ENCODE measurements at regions not wholly inside any gene's neighbourhood (a gene's known extent, or its start where the extent isn't known, plus 50 kb on each side); places are given as distances from the start of the nearest gene placed in this dataset.

DNA sequence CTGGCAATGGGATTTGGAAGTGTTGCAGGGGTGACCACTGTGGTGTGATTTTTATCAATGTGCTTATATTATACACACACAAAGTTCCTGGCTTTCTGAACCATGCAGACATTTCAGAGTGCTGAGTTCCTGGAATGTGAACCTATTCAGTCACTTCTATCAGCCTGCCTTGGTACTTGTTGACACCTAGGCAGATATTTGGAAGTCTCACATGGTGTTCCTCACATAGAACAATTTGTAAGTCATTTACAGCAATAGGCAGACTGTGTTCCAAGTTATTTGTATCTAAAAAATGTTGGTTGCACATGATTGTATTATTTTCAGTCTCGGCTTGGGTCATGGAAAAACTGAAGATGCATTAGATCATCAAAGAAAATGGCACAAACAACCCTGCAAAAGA lies 182.2 kb downstream of the SREK1 start:
- TF ChIP-seq, protein P1, sequence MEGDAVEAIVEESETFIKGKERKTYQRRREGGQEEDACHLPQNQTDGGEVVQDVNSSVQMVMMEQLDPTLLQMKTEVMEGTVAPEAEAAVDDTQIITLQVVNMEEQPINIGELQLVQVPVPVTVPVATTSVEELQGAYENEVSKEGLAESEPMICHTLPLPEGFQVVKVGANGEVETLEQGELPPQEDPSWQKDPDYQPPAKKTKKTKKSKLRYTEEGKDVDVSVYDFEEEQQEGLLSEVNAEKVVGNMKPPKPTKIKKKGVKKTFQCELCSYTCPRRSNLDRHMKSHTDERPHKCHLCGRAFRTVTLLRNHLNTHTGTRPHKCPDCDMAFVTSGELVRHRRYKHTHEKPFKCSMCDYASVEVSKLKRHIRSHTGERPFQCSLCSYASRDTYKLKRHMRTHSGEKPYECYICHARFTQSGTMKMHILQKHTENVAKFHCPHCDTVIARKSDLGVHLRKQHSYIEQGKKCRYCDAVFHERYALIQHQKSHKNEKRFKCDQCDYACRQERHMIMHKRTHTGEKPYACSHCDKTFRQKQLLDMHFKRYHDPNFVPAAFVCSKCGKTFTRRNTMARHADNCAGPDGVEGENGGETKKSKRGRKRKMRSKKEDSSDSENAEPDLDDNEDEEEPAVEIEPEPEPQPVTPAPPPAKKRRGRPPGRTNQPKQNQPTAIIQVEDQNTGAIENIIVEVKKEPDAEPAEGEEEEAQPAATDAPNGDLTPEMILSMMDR (IDR thresholded peaks at IDR 0.05 in 2 of 3, conservative IDR thresholded peaks at IDR 0.05 in 1 of 3; ENCODE audit: borderline replicate concordance in 1 of 3, insufficient read depth in 1 of 3, low read depth in 2 of 3, low read length in 2 of 3): no peak
- TF ChIP-seq TCF7L2 (IDR thresholded peaks at IDR 0.05; ENCODE audit: borderline replicate concordance, extremely low read depth, insufficient read depth, insufficient read length) (no peak), RAD21 (IDR thresholded peaks at IDR 0.05; ENCODE audit: low read depth) (no peak), CBX3 (IDR thresholded peaks at IDR 0.05; ENCODE audit: low read depth) (no peak), EZH2phosphoT487 (IDR thresholded peaks at IDR 0.05; ENCODE audit: borderline replicate concordance) (no peak), FOSL1 (IDR thresholded peaks at IDR 0.05; ENCODE audit: low read depth) (no peak), EGR1 (IDR thresholded peaks at IDR 0.05; ENCODE audit: low read depth) (no peak), SIN3A (IDR thresholded peaks at IDR 0.05; ENCODE audit: low read depth) (no peak)
- TF ChIP-seq, protein P2, sequence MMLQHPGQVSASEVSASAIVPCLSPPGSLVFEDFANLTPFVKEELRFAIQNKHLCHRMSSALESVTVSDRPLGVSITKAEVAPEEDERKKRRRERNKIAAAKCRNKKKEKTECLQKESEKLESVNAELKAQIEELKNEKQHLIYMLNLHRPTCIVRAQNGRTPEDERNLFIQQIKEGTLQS (IDR thresholded peaks at IDR 0.05): no peak
- TF ChIP-seq, protein P3, sequence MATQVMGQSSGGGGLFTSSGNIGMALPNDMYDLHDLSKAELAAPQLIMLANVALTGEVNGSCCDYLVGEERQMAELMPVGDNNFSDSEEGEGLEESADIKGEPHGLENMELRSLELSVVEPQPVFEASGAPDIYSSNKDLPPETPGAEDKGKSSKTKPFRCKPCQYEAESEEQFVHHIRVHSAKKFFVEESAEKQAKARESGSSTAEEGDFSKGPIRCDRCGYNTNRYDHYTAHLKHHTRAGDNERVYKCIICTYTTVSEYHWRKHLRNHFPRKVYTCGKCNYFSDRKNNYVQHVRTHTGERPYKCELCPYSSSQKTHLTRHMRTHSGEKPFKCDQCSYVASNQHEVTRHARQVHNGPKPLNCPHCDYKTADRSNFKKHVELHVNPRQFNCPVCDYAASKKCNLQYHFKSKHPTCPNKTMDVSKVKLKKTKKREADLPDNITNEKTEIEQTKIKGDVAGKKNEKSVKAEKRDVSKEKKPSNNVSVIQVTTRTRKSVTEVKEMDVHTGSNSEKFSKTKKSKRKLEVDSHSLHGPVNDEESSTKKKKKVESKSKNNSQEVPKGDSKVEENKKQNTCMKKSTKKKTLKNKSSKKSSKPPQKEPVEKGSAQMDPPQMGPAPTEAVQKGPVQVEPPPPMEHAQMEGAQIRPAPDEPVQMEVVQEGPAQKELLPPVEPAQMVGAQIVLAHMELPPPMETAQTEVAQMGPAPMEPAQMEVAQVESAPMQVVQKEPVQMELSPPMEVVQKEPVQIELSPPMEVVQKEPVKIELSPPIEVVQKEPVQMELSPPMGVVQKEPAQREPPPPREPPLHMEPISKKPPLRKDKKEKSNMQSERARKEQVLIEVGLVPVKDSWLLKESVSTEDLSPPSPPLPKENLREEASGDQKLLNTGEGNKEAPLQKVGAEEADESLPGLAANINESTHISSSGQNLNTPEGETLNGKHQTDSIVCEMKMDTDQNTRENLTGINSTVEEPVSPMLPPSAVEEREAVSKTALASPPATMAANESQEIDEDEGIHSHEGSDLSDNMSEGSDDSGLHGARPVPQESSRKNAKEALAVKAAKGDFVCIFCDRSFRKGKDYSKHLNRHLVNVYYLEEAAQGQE (IDR thresholded peaks at IDR 0.05; ENCODE audit: low read depth): no peak
- TF ChIP-seq, protein P4, sequence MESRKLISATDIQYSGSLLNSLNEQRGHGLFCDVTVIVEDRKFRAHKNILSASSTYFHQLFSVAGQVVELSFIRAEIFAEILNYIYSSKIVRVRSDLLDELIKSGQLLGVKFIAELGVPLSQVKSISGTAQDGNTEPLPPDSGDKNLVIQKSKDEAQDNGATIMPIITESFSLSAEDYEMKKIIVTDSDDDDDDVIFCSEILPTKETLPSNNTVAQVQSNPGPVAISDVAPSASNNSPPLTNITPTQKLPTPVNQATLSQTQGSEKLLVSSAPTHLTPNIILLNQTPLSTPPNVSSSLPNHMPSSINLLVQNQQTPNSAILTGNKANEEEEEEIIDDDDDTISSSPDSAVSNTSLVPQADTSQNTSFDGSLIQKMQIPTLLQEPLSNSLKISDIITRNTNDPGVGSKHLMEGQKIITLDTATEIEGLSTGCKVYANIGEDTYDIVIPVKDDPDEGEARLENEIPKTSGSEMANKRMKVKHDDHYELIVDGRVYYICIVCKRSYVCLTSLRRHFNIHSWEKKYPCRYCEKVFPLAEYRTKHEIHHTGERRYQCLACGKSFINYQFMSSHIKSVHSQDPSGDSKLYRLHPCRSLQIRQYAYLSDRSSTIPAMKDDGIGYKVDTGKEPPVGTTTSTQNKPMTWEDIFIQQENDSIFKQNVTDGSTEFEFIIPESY (IDR thresholded peaks at IDR 0.05; ENCODE audit: extremely low read depth, insufficient replicate concordance, low read length): no peak
- H3K27me3 ChIP-seq (ENCODE audit: insufficient read depth, low read length): peaks cover 23% of the 10 kb centered on the region
- ChIA-PET CTCF (interaction anchor here (3.0 kb wide), 1 partner anchor 20 kb away, joined by 12 read pairs; no protein-coding TSS in a partner anchor), POLR2A (no interaction called here), RAD21 (ENCODE audit: low non-redundant PET in 1 of 2, low total read pairs in 2 of 2, uncharacterized antibody in 2 of 2, unreplicated experiment in 2 of 2) (no interaction called here)
- no peak overlapping the region for H3K9ac ChIP-seq (ENCODE audit: low read length)
- H3K4me1 ChIP-seq (ENCODE audit: control insufficient read depth in 1 of 2, insufficient read depth in 2 of 2, low read length in 2 of 2): no peaks in the 10 kb centered on the region
- no peaks in the 10 kb centered on the region for H3K79me2 ChIP-seq (ENCODE audit: insufficient read depth, low read length)
- no peak for DNase-seq (ENCODE audit: low read depth, low spot score)
- ATAC-seq: no peak
- no peak overlapping the region for H3K4me2 ChIP-seq (ENCODE audit: low read length)
- H4K20me1 ChIP-seq (ENCODE audit: insufficient read depth): no peaks in the 10 kb centered on the region
- H3K9me3 ChIP-seq (ENCODE audit: control insufficient read depth in 1 of 2, insufficient read depth in 1 of 2, low read depth in 1 of 2, low read length in 2 of 2): no peaks in the 10 kb centered on the region
- no peak overlapping the region for H2AFZ ChIP-seq (ENCODE audit: low read depth, low read length, poor library complexity, severe bottlenecking)
- no TSS peak for BruUV-seq (replicated peaks)
- no peak overlapping the region for H3K4me3 ChIP-seq (replicated peaks in 1 of 2; ENCODE audit: low read depth in 1 of 2, low read length in 2 of 2)
- intact Hi-C loops (cut with micrococcal nuclease): no loop called here
- H3K9me2 ChIP-seq (ENCODE audit: insufficient read depth): no peaks in the 10 kb centered on the region
- H3K36me3 ChIP-seq (ENCODE audit: control insufficient read depth in 1 of 2, insufficient read depth in 2 of 2, low read length in 2 of 2): no peaks in the 10 kb centered on the region
- no peak overlapping the region for H3K27ac ChIP-seq (ENCODE audit: low read depth, low read length)
